Ascending aorta (tissue), 2 donors: ENCODE measurements at regions not wholly inside any gene's neighbourhood (a gene's known extent, or its start where the extent isn't known, plus 50 kb on each side); places are given as distances from the start of the nearest gene placed in this dataset.
"Not testable (repeated sequence)": the region's sequence is repeated elsewhere in the genome, so short reads cannot be mapped to it uniquely, and the experiment has no call there.

Source experiments
- DNase-seq, 2 donors: peaks; one replicate each; pipeline ENCODE4 v3.0.0-alpha.2; 2019; ENCODE audit warnings: low spot score in 2 of 2
- H3K27ac ChIP-seq, 2 donors: fragments of 200-600 bp; sonication (generic); one replicate each; pipeline ENCODE4 v1.5.1; 2016 to 2017; ENCODE audit warnings: mild to moderate bottlenecking in 1 of 2
- H3K27me3 ChIP-seq: fragments of 200-600 bp; sonication (generic); one replicate; pipeline ENCODE4 v1.5.1; 2017
- H3K36me3 ChIP-seq, 2 donors: fragments of 200-600 bp; sonication (generic); one replicate each; pipeline ENCODE4 v1.5.1; 2016
- H3K4me1 ChIP-seq, 2 donors: fragments of 200-600 bp; sonication (generic); one replicate each; pipeline ENCODE4 v1.5.1; 2016 to 2017; ENCODE audit warnings: mild to moderate bottlenecking in 1 of 2
- H3K4me3 ChIP-seq, 2 donors: fragments of 200-600 bp; sonication (generic); one replicate each; pipeline ENCODE4 v1.5.1; 2016 to 2017; ENCODE audit warnings: mild to moderate bottlenecking in 1 of 2
- H3K9me3 ChIP-seq, 2 donors: fragments of 200-600 bp; sonication (generic); one replicate each; pipeline ENCODE4 v1.5.1; 2016
- CTCF ChIP-seq, 3 experiments: fragments of 200-600 bp in 2 of 3; fragments of 450-650 bp in 1 of 3; sonication (generic) in 2 of 3; IDR thresholded peaks; one replicate each; pipeline ENCODE4 v1.5.1; 2016 to 2019; ENCODE audit warnings: antibody characterized with exemption in 3 of 3, mild to moderate bottlenecking in 1 of 3, moderate library complexity in 1 of 3
- intact Hi-C: fragments of 100-400 bp; cut with DNase I; formaldehyde crosslinking; loops from one replicate; pipeline ENCODE4 v1.15.1; 2023

DNA sequence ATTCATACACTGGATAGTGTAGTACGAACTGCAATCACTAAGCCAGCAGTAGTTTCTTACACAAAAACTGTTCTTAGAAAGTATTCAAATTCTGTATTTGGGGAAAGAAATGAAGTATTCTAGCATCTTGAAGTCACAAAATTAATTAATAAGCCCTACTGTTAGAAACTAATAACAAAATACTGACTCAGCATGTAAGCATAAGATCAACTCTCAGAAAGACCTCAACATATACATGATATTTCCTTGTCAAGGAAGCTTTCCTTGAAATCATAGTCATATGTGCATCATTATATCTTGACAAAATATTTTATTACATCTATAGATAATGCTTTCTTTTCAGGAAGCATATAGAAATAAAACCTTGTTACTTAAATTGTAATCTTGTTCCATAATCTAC, 115.5 kb upstream of the GOLGA6L6 start:
- no peak overlapping the region for H3K27ac ChIP-seq
- no peaks in the 10 kb centered on the region for H3K9me3 ChIP-seq
- H3K27me3 ChIP-seq = no peaks in the 10 kb centered on the region
- H3K4me3 ChIP-seq = no peak overlapping the region
- DNase-seq = no peak
- no peaks in the 10 kb centered on the region for H3K4me1 ChIP-seq
- TF ChIP-seq CTCF (IDR thresholded peaks at IDR 0.05) = no peak
- H3K36me3 ChIP-seq = no peaks in the 10 kb centered on the region
- intact Hi-C loops = no loop called here

GRCh38 chr15:20652914-20653313, 111.3 kb upstream of the GOLGA6L6 start:
- no peak overlapping the region for H3K4me3 ChIP-seq
- no peak for DNase-seq
- H3K27me3 ChIP-seq = no peaks in the 10 kb centered on the region
- no peak overlapping the region for H3K27ac ChIP-seq
- H3K36me3 ChIP-seq = no peaks in the 10 kb centered on the region
- no peaks in the 10 kb centered on the region for H3K9me3 ChIP-seq
- no peak for TF ChIP-seq CTCF (IDR thresholded peaks at IDR 0.05)
- intact Hi-C loops = no loop called here
- no peaks in the 10 kb centered on the region for H3K4me1 ChIP-seq

- H3K27ac ChIP-seq, H3K9me3 ChIP-seq, H3K36me3 ChIP-seq, H3K27me3 ChIP-seq, DNase-seq, H3K4me1 ChIP-seq, intact Hi-C loops, H3K4me3 ChIP-seq: not testable (repeated sequence)
Observed at GRCh38 chr15:20648402-20648975, 106.9 kb upstream of the GOLGA6L6 start.

GRCh38 chr15:20646529-20647142, 105.0 kb upstream of the GOLGA6L6 start:
- intact Hi-C loops = no loop called here
- TF ChIP-seq CTCF (IDR thresholded peaks at IDR 0.05) = no peak
- H3K4me3 ChIP-seq = no peak overlapping the region

DNA sequence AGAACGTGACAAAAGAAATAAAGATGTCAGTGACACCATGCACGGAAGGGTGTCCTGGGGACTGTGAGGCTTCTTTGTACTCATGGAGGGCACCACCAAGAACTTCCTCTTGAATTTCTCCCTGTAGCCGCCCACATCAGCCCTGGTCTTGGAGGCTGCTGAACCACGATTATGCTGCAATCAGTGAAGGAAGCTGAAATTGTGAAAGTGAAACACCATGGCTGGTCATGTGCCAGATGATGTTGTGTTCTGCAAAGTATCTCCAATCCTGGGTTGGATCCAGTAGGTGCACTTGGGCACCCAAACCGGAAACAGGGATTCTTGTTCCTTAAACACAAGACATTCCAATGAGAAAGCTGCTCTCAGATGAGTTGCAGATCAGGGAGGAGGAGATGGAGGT, 104.4 kb upstream of the GOLGA6L6 start:
- no peaks in the 10 kb centered on the region for H3K27me3 ChIP-seq
- H3K36me3 ChIP-seq = no peaks in the 10 kb centered on the region
- no peak overlapping the region for H3K4me3 ChIP-seq
- no peak overlapping the region for H3K27ac ChIP-seq
- H3K4me1 ChIP-seq = no peaks in the 10 kb centered on the region
- intact Hi-C loops = no loop called here
- DNase-seq = peak; percentile 54 to 73
- no peaks in the 10 kb centered on the region for H3K9me3 ChIP-seq
- no peak for TF ChIP-seq CTCF (IDR thresholded peaks at IDR 0.05)

More at GRCh38 chr15:20646529-20647142, 105.0 kb upstream of the GOLGA6L6 start:
- no peaks in the 10 kb centered on the region for H3K27me3 ChIP-seq
- no peaks in the 10 kb centered on the region for H3K9me3 ChIP-seq
- H3K27ac ChIP-seq = no peak overlapping the region
- no peaks in the 10 kb centered on the region for H3K4me1 ChIP-seq
- no peak for DNase-seq
- no peaks in the 10 kb centered on the region for H3K36me3 ChIP-seq

GRCh38 chr15:20644896-20645295, 103.3 kb upstream of the GOLGA6L6 start:
- no peaks in the 10 kb centered on the region for H3K9me3 ChIP-seq
- DNase-seq = no peak
- H3K4me3 ChIP-seq = no peak overlapping the region
- no peaks in the 10 kb centered on the region for H3K27me3 ChIP-seq
- no peaks in the 10 kb centered on the region for H3K4me1 ChIP-seq
- H3K27ac ChIP-seq = no peak overlapping the region
- intact Hi-C loops = no loop called here
- no peaks in the 10 kb centered on the region for H3K36me3 ChIP-seq
- no peak for TF ChIP-seq CTCF (IDR thresholded peaks at IDR 0.05)
